Spleen (tissue), 11 donors: ENCODE measurements at regions not wholly inside any gene's neighbourhood (a gene's known extent, or its start where the extent isn't known, plus 50 kb on each side); places are given as distances from the start of the nearest gene placed in this dataset.
A peak's percentile ranks its signal among the peaks of the same experiment; 100 is the strongest.

Source experiments
- DNase-seq: peaks from one replicate; pipeline ENCODE4 v3.0.0-alpha.2; 2020
- H3K27ac ChIP-seq, 8 donors: fragments of 200-600 bp; sonication (generic) in 7 of 8; 1 replicate in 4 of 8; 2 replicates in 4 of 8; pipeline versions ENCODE4 v1.5.0 to v1.8.0; 2016 to 2021; ENCODE audit warnings: inconsistent platforms in 4 of 8, mild to moderate bottlenecking in 4 of 8, moderate library complexity in 1 of 8
- H3K27me3 ChIP-seq, 7 donors: fragments of 200-600 bp; sonication (generic) in 6 of 7; replicated peaks in 1 of 7; 1 replicate in 4 of 7; 2 replicates in 3 of 7; pipeline versions ENCODE4 v1.5.0 to v1.8.0; 2016 to 2021; ENCODE audit warnings: inconsistent platforms in 3 of 7, mild to moderate bottlenecking in 1 of 7
- H3K36me3 ChIP-seq, 6 donors: fragments of 200-600 bp; sonication (generic) in 5 of 6; 1 replicate in 4 of 6; 2 replicates in 2 of 6; pipeline versions ENCODE4 v1.5.0 to v1.8.0; 2016 to 2021; ENCODE audit warnings: inconsistent platforms in 2 of 6
- H3K4me1 ChIP-seq, 6 donors: fragments of 200-600 bp; sonication (generic) in 5 of 6; 1 replicate in 3 of 6; 2 replicates in 3 of 6; pipeline versions ENCODE4 v1.5.0 to v1.8.0; 2016 to 2021; ENCODE audit warnings: inconsistent platforms in 3 of 6
- H3K4me3 ChIP-seq, 8 donors: fragments of 200-600 bp; sonication (generic) in 7 of 8; 1 replicate in 4 of 8; 2 replicates in 4 of 8; pipeline versions ENCODE4 v1.5.0 to v1.8.0; 2016 to 2021; ENCODE audit warnings: inconsistent platforms in 4 of 8, mild to moderate bottlenecking in 4 of 8, moderate library complexity in 2 of 8
- H3K9me3 ChIP-seq, 8 donors: fragments of 200-600 bp; sonication (generic) in 7 of 8; 1 replicate in 4 of 8; 2 replicates in 4 of 8; pipeline versions ENCODE4 v1.5.0 to v1.8.0; 2016 to 2021; ENCODE audit warnings: inconsistent platforms in 4 of 8
- CTCF ChIP-seq, 11 experiments: fragments of 200-600 bp in 7 of 11; fragments of 450-650 bp in 4 of 11; sonication (generic) in 4 of 11; IDR thresholded peaks in 8 of 11; conservative IDR thresholded peaks in 3 of 11; 1 replicate in 7 of 11; 2 replicates in 4 of 11; pipeline versions ENCODE4 v1.4.0 to v1.8.0; 2016 to 2021; ENCODE audit warnings: antibody characterized with exemption in 11 of 11, inconsistent platforms in 4 of 11, mild to moderate bottlenecking in 1 of 11
- POLR2A ChIP-seq, 3 donors: fragments of 450-650 bp; IDR thresholded peaks; one replicate each; pipeline ENCODE4 v1.5.1; 2017; ENCODE audit warnings: antibody characterized with exemption in 3 of 3, mild to moderate bottlenecking in 1 of 3
- POLR2AphosphoS5 ChIP-seq, 3 donors: sonication (generic); formaldehyde crosslinking; IDR thresholded peaks; one replicate each; pipeline ENCODE4 v1.5.1; 2017; ENCODE audit warnings: antibody characterized with exemption in 3 of 3
- WGBS, 5 donors: extraction: QIAGEN DNeasy Blood & Tissue Kit in 3 of 5; methylation state at CpG; one replicate each; pipeline versions ENCODE4 v1.1.5 to v1.1.7; 2013 to 2018; 5-methylcytosine and 5-hydroxymethylcytosine counted together
- intact Hi-C: fragments of 100-400 bp; cut with DNase I; formaldehyde crosslinking; loops from one replicate; pipeline ENCODE4 v1.15.0; 2023; ENCODE audit warnings: low total_unique reads
- donor health status: healthy with polysubstance abuse.
- donor health status: DM: no; HTN: no; CAD: no; lungs with moderate emphysema.
- donor health status: DM: no; HTN: no; CAD: no.
- donor health status: Bipolar disorder and iron deficiency.
- donor health status: healthy.
- donor health status: DM: no; HTN: no; CAD: no.
- donor health status: DM: yes; HTN: yes; CAD: no.

- Histone ChIP-seq H3K4me1 (no peaks in the 10 kb centered on the region), H3K9me3 (peaks cover 0 to 11% (median 0%) of the 10 kb centered on the region in 8 donors), H3K4me3 (no peak overlapping the region), H3K27me3 (no peaks in the 10 kb centered on the region), H3K36me3 (no peaks in the 10 kb centered on the region), H3K27ac (peak overlapping the region in 1 of 8 donors; percentile 36)
- 72 to 84% (median 76%) methylated on average over 4 of the region's 4 CpGs for WGBS, 5 donors
- DNase-seq, result no peak
- intact Hi-C loops, result no loop called here
- TF ChIP-seq CTCF (IDR thresholded peaks at IDR 0.05 in 8 of 11, conservative IDR thresholded peaks at IDR 0.05 in 3 of 11), result no peak
- no peak for TF ChIP-seq POLR2AphosphoS5 (IDR thresholded peaks at IDR 0.05)
These were observed 457.5 kb downstream of the IRX1 start for GRCh38 chr5:4053136-4053535.

- Histone ChIP-seq H3K9me3 (peaks cover 0 to 11% (median 0%) of the 10 kb centered on the region in 8 donors), H3K4me1 (no peaks in the 10 kb centered on the region), H3K27me3 (no peaks in the 10 kb centered on the region), H3K27ac (no peak overlapping the region), H3K4me3 (no peak overlapping the region), H3K36me3 (no peaks in the 10 kb centered on the region)
- WGBS, 5 donors, result 45 to 80% (median 73%) methylated on average over 1 of the region's 1 CpG
- no peak for DNase-seq
- no peak for TF ChIP-seq CTCF (IDR thresholded peaks at IDR 0.05 in 8 of 11, conservative IDR thresholded peaks at IDR 0.05 in 3 of 11)
- no peak for TF ChIP-seq POLR2AphosphoS5 (IDR thresholded peaks at IDR 0.05)
- TF ChIP-seq POLR2A (IDR thresholded peaks at IDR 0.05), result no peak
- intact Hi-C loops, result no loop called here
These were observed 458.5 kb downstream of the IRX1 start for GRCh38 chr5:4054092-4054491.

- Histone ChIP-seq H3K27ac (no peak overlapping the region), H3K4me3 (no peak overlapping the region), H3K9me3 (peaks cover 0 to 18% (median 0%) of the 10 kb centered on the region in 8 donors), H3K36me3 (no peaks in the 10 kb centered on the region), H3K4me1 (no peaks in the 10 kb centered on the region), H3K27me3 (no peaks in the 10 kb centered on the region)
- no peak for DNase-seq
- intact Hi-C loops, result no loop called here
- TF ChIP-seq POLR2A (IDR thresholded peaks at IDR 0.05) (no peak), POLR2AphosphoS5 (IDR thresholded peaks at IDR 0.05) (no peak), CTCF (IDR thresholded peaks at IDR 0.05 in 8 of 11, conservative IDR thresholded peaks at IDR 0.05 in 3 of 11) (no peak)
- WGBS, 5 donors, result 68 to 81% (median 73%) methylated on average over 5 to 6 of the region's 6 CpGs
These were observed 463.3 kb downstream of the IRX1 start for GRCh38 chr5:4058899-4059298.

GRCh38 chr5:4065472-4066320 lies 470.1 kb downstream of the IRX1 start:
- TF ChIP-seq POLR2AphosphoS5 (IDR thresholded peaks at IDR 0.05) (no peak), CTCF (IDR thresholded peaks at IDR 0.05 in 8 of 11, conservative IDR thresholded peaks at IDR 0.05 in 3 of 11) (no peak), POLR2A (IDR thresholded peaks at IDR 0.05) (no peak)
- 54 to 63% (median 58%) methylated on average over 11 of the region's 11 CpGs for WGBS, 5 donors
- no peak for DNase-seq
- Histone ChIP-seq H3K9me3 (peaks cover 0 to 19% (median 0%) of the 10 kb centered on the region in 8 donors), H3K36me3 (no peaks in the 10 kb centered on the region), H3K27ac (no peak overlapping the region), H3K27me3 (no peaks in the 10 kb centered on the region), H3K4me3 (no peak overlapping the region), H3K4me1 (no peaks in the 10 kb centered on the region)
- intact Hi-C loops, result no loop called here
